HEK293 (cell line): ENCODE measurements at regions not wholly inside any gene's neighbourhood (a gene's known extent, or its start where the extent isn't known, plus 50 kb on each side); places are given as distances from the start of the nearest gene placed in this dataset.

Source experiments
- PRDM1 ChIP-seq: fragments of 450-650 bp; formaldehyde crosslinking; IDR thresholded peaks from 2 replicates; pipeline ENCODE4; 2016; ENCODE audit warnings: missing biosample characterization, missing genetic modification characterization
- SALL2 ChIP-seq: fragments of 450-650 bp; formaldehyde crosslinking; IDR thresholded peaks from 2 replicates; pipeline ENCODE4 v1.5.0; 2017; ENCODE audit warnings: missing biosample characterization, mild to moderate bottlenecking, missing genetic modification characterization, borderline replicate concordance
- ZNF677 ChIP-seq: fragments of 450-650 bp; IDR thresholded peaks from 2 replicates; pipeline ENCODE4 v1.5.0; 2018; ENCODE audit warnings: missing biosample characterization, mild to moderate bottlenecking, missing genetic modification characterization, moderate library complexity
- ZNF768 ChIP-seq: fragments of 450-650 bp; formaldehyde crosslinking; IDR thresholded peaks from 2 replicates; pipeline ENCODE4 v1.5.1; 2018; ENCODE audit warnings: missing biosample characterization, mild to moderate bottlenecking, missing genetic modification characterization
- TF ChIP-seq, protein P1 (sequence below): fragments of 450-650 bp; formaldehyde crosslinking; IDR thresholded peaks from 2 replicates; pipeline ENCODE4 v1.5.1; 2016; ENCODE audit warnings: missing biosample characterization, missing genetic modification characterization

DNA sequence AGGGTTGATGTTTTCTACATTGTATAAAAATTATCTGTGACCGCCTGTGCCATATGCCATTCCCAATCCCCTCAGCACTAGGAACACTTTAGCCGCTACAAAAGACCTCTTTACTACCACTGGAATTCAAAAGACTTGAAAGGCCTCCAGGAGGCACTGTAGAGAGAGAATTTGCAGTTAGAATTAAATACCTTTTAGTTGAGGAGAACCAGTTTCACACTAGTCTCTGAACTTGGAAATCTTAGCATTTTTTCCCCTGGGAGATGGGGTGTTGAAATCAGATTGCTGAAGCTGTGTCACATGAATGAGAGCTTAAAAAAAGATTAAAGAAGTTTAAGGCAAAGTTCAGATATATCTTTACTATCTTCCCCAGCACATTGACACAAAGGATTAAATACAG is 291.0 kb downstream of the ADGRL2 start:
- no peak for TF ChIP-seq PRDM1
- TF ChIP-seq SALL2 (tag by site-specific recombination) = no peak
- TF ChIP-seq, protein P1, sequence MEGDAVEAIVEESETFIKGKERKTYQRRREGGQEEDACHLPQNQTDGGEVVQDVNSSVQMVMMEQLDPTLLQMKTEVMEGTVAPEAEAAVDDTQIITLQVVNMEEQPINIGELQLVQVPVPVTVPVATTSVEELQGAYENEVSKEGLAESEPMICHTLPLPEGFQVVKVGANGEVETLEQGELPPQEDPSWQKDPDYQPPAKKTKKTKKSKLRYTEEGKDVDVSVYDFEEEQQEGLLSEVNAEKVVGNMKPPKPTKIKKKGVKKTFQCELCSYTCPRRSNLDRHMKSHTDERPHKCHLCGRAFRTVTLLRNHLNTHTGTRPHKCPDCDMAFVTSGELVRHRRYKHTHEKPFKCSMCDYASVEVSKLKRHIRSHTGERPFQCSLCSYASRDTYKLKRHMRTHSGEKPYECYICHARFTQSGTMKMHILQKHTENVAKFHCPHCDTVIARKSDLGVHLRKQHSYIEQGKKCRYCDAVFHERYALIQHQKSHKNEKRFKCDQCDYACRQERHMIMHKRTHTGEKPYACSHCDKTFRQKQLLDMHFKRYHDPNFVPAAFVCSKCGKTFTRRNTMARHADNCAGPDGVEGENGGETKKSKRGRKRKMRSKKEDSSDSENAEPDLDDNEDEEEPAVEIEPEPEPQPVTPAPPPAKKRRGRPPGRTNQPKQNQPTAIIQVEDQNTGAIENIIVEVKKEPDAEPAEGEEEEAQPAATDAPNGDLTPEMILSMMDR (tag by site-specific recombination) = no peak
- TF ChIP-seq ZNF768 (tag by site-specific recombination) = no peak
- TF ChIP-seq ZNF677 (tag by site-specific recombination) = no peak
